H1 (cell line): ENCODE measurements at regions not wholly inside any gene's neighbourhood (a gene's known extent, or its start where the extent isn't known, plus 50 kb on each side); places are given as distances from the start of the nearest gene placed in this dataset.

Experiments
- CTCF ChIP-seq, 3 experiments: IDR thresholded peaks; 1 replicate in 2 of 3; 2 replicates in 1 of 3; pipeline versions ENCODE4 v1.5.1 to v1.6.1; 2011; ENCODE audit warnings: low read length in 3 of 3, mild to moderate bottlenecking in 3 of 3, inconsistent platforms in 2 of 3, low read depth in 1 of 3, moderate library complexity in 1 of 3; ENCODE audit not compliant: insufficient read depth in 1 of 3; ENCODE audit errors: control extremely low read depth in 1 of 3
- SP1 ChIP-seq: IDR thresholded peaks from 2 replicates; pipeline ENCODE4 v1.6.1; 2011; ENCODE audit warnings: low read depth, low read length
- SRF ChIP-seq: IDR thresholded peaks from 2 replicates; pipeline ENCODE4 v1.6.1; 2011; ENCODE audit warnings: mild to moderate bottlenecking, low read depth, low read length, moderate library complexity
- USF2 ChIP-seq: IDR thresholded peaks from 2 replicates; pipeline ENCODE4 v1.6.1; 2011; ENCODE audit warnings: low read length, improper control_type of control experiment

GRCh38 chr5:163586531-163586956 is 81.1 kb downstream of the MAT2B start (continued):
- TF ChIP-seq CTCF (IDR thresholded peaks at IDR 0.05; ENCODE audit: control extremely low read depth in 1 of 3, insufficient read depth in 1 of 3, low read depth in 1 of 3, low read length in 3 of 3) (no peak), SRF (no peak), SP1 (no peak), USF2 (no peak)
- TF ChIP-seq, all 59 proteins: peak for 0
